Tibial nerve (tissue), 4 donors: ENCODE measurements at regions not wholly inside any gene's neighbourhood (a gene's known extent, or its start where the extent isn't known, plus 50 kb on each side); places are given as distances from the start of the nearest gene placed in this dataset.

Source experiments
- DNase-seq, 2 donors: peaks; one replicate each; pipeline ENCODE4 v3.0.0-alpha.2; 2019; ENCODE audit warnings: low spot score in 2 of 2
- H3K27ac ChIP-seq, 4 donors: fragments of 200-600 bp; sonication (generic) in 3 of 4; one replicate each; pipeline ENCODE4 v1.5.1; 2017 to 2019; ENCODE audit warnings: mild to moderate bottlenecking in 1 of 4
- H3K27me3 ChIP-seq, 2 donors: fragments of 200-600 bp; sonication (generic) in 1 of 2; one replicate each; pipeline versions ENCODE4 v1.5.1 to v1.6.0; 2017 to 2019
- H3K36me3 ChIP-seq, 3 donors: fragments of 200-600 bp; sonication (generic); one replicate each; pipeline ENCODE4 v1.5.1; 2018 to 2019
- H3K4me1 ChIP-seq, 4 donors: fragments of 200-600 bp; sonication (generic) in 3 of 4; one replicate each; pipeline ENCODE4 v1.5.1; 2017 to 2019
- H3K4me3 ChIP-seq, 4 donors: fragments of 200-600 bp; sonication (generic) in 3 of 4; one replicate each; pipeline ENCODE4 v1.5.1; 2017 to 2019; ENCODE audit warnings: mild to moderate bottlenecking in 1 of 4, moderate library complexity in 1 of 4
- H3K9me3 ChIP-seq, 4 donors: fragments of 200-600 bp; sonication (generic) in 3 of 4; one replicate each; pipeline ENCODE4 v1.5.1; 2017 to 2019
- EP300 ChIP-seq, 2 donors: sonication (generic); formaldehyde crosslinking; IDR thresholded peaks; one replicate each; pipeline ENCODE4 v1.6.1; 2017; ENCODE audit warnings: antibody characterized with exemption in 2 of 2, mild to moderate bottlenecking in 1 of 2
- POLR2A ChIP-seq, 2 donors: fragments of 450-650 bp; IDR thresholded peaks; one replicate each; pipeline ENCODE4 v1.6.1; 2017; ENCODE audit warnings: antibody characterized with exemption in 2 of 2, mild to moderate bottlenecking in 2 of 2, moderate library complexity in 2 of 2
- WGBS, 2 donors: methylation state at CpG; one replicate each; pipeline ENCODE4 v1.1.5; 2018; 5-methylcytosine and 5-hydroxymethylcytosine counted together
- TF ChIP-seq, protein P1 (sequence below), 5 experiments: fragments of 200-600 bp in 3 of 5; fragments of 450-650 bp in 2 of 5; sonication (generic) in 3 of 5; IDR thresholded peaks; one replicate each; pipeline ENCODE4 v1.5.1; 2016 to 2019; ENCODE audit warnings: antibody characterized with exemption in 5 of 5, mild to moderate bottlenecking in 3 of 5, moderate library complexity in 2 of 5

DNA sequence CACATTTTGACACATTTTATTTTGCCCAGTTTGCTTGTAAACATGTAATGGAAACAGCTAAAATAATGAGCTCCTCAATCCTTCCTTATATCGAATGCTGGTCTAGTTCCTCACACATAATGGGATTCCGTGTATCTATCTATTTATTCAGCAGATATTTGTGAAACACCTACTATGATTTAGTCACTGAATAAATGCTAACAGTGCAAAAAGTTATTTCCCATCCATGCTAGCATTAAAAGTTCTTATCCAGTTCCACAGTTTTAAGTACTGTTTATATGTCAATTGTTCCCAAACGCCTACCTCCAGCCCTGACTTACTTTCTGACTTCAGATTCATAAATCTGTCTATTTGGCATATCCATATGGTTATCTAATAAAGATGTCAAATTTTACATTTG is 1788.7 kb upstream of the FLRT2 start:
- 88% methylated on average over 3 of the region's 3 CpGs for WGBS, 2 donors
- no peaks in the 10 kb centered on the region for H3K9me3 ChIP-seq

DNA sequence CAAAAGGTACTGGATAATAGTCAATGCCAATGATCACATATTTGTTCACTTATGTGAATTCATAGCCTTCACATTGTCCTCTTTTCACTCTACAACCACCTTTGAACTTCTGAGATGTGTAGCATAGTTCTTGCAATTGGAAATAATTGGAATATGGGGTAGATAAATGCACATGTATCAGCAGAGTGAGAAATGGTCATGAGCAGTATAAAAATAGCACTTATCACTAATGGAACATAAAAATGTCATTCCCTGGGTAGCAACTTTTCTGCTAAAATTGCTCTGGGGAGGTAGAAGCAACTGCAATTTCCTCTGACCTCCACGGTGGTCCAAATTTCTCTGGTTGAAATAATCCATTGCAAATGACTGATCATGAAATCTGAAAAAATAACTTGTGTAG is 1785.7 kb upstream of the FLRT2 start:
- H3K4me3 ChIP-seq = no peak overlapping the region
- DNase-seq = no peak
- 69 to 80% methylated on average over 1 of the region's 1 CpG for WGBS, 2 donors
- H3K27me3 ChIP-seq = no peaks in the 10 kb centered on the region
- TF ChIP-seq, protein P1, sequence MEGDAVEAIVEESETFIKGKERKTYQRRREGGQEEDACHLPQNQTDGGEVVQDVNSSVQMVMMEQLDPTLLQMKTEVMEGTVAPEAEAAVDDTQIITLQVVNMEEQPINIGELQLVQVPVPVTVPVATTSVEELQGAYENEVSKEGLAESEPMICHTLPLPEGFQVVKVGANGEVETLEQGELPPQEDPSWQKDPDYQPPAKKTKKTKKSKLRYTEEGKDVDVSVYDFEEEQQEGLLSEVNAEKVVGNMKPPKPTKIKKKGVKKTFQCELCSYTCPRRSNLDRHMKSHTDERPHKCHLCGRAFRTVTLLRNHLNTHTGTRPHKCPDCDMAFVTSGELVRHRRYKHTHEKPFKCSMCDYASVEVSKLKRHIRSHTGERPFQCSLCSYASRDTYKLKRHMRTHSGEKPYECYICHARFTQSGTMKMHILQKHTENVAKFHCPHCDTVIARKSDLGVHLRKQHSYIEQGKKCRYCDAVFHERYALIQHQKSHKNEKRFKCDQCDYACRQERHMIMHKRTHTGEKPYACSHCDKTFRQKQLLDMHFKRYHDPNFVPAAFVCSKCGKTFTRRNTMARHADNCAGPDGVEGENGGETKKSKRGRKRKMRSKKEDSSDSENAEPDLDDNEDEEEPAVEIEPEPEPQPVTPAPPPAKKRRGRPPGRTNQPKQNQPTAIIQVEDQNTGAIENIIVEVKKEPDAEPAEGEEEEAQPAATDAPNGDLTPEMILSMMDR (IDR thresholded peaks at IDR 0.05) = no peak
- TF ChIP-seq EP300 (IDR thresholded peaks at IDR 0.05) = no peak
- H3K36me3 ChIP-seq = no peaks in the 10 kb centered on the region
- no peak overlapping the region for H3K27ac ChIP-seq
- H3K9me3 ChIP-seq = no peaks in the 10 kb centered on the region
- H3K4me1 ChIP-seq = no peaks in the 10 kb centered on the region

More for the DNA sequence above, 1788.7 kb upstream of the FLRT2 start:
- H3K4me1 ChIP-seq = no peaks in the 10 kb centered on the region
- DNase-seq = no peak
- no peaks in the 10 kb centered on the region for H3K27me3 ChIP-seq
- TF ChIP-seq, protein P1 (IDR thresholded peaks at IDR 0.05) = no peak
- no peak for TF ChIP-seq EP300 (IDR thresholded peaks at IDR 0.05)
- H3K27ac ChIP-seq = no peak overlapping the region
- H3K4me3 ChIP-seq = no peak overlapping the region
- H3K36me3 ChIP-seq = no peaks in the 10 kb centered on the region

DNA sequence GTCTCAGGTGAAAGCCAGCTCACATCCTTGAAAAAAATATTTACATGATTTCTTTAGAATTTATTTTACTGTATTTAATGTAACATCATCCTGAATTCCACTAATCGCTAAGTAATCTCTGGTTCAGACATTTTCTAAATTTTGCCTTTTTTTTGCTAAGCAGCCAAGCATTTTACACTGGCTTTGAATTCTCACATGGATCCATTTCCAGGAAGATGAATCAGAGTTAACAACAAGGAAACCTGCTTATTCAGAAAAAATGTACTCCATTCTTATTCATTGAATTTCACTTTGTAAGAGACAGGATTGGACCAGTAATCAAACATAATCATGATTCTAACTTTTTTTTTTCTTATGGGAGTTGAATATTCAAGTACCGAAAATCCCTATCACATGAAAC is 1785.1 kb upstream of the FLRT2 start:
- H3K36me3 ChIP-seq = no peaks in the 10 kb centered on the region
- no peak overlapping the region for H3K4me3 ChIP-seq
- no peaks in the 10 kb centered on the region for H3K9me3 ChIP-seq
- H3K27ac ChIP-seq = no peak overlapping the region
- no peaks in the 10 kb centered on the region for H3K4me1 ChIP-seq
- whole genome bisulfite sequencing, 2 donors = 93 to 97% methylated on average over 2 of the region's 2 CpGs
- H3K27me3 ChIP-seq = no peaks in the 10 kb centered on the region
- DNase-seq = no peak
- TF ChIP-seq, protein P1 (IDR thresholded peaks at IDR 0.05) = no peak

DNA sequence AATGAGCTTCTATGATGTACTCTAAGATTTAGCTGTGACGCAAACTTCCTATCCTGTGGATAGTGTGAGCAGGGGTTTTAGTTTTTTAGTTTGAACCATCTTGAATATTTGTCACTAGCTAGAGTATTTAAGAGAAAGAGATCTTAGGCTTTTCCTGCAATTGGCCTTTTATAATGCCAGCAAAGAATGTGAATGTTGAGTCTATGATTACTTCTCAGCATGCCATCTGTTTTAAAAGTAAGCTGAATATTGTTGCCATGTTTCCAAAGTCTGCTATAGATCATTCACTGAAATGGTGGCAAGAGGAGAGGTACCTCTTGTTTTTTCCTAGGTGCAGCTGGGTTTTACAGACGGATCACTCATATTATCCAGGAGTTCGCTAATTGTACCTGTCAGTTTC is 1783.6 kb upstream of the FLRT2 start:
- no peaks in the 10 kb centered on the region for H3K27me3 ChIP-seq
- no peaks in the 10 kb centered on the region for H3K4me1 ChIP-seq
- no peak for DNase-seq
- 77 to 82% methylated on average over 3 of the region's 3 CpGs for WGBS, 2 donors
- no peaks in the 10 kb centered on the region for H3K36me3 ChIP-seq
- no peak for TF ChIP-seq POLR2A (IDR thresholded peaks at IDR 0.05)
- TF ChIP-seq EP300 (IDR thresholded peaks at IDR 0.05) = no peak
- TF ChIP-seq, protein P1 (IDR thresholded peaks at IDR 0.05) = no peak
- no peak overlapping the region for H3K27ac ChIP-seq
- H3K9me3 ChIP-seq = no peaks in the 10 kb centered on the region
- H3K4me3 ChIP-seq = no peak overlapping the region

- no peak for DNase-seq
Measured at GRCh38 chr14:83757916-83758315, 1772.0 kb upstream of the FLRT2 start.

More at GRCh38 chr14:83757916-83758315, 1772.0 kb upstream of the FLRT2 start:
- WGBS, 2 donors = 61 to 68% methylated on average over 3 of the region's 3 CpGs
- Histone ChIP-seq H3K27me3 (no peaks in the 10 kb centered on the region), H3K4me3 (no peak overlapping the region), H3K4me1 (no peaks in the 10 kb centered on the region), H3K9me3 (no peaks in the 10 kb centered on the region), H3K36me3 (no peaks in the 10 kb centered on the region), H3K27ac (no peak overlapping the region)
- TF ChIP-seq, protein P1 (IDR thresholded peaks at IDR 0.05) = no peak
- TF ChIP-seq POLR2A (IDR thresholded peaks at IDR 0.05) = no peak
- TF ChIP-seq EP300 (IDR thresholded peaks at IDR 0.05) = no peak
